ENCODE measurements at regions not wholly inside any gene's neighbourhood (a gene's known extent, or its start where the extent isn't known, plus 50 kb on each side); places are given as distances from the start of the nearest gene placed in this dataset.

- Mint-ChIP-seq H3K4me3 (peak overlapping the region; percentile 46), H3K4me1 (ENCODE audit: low read depth) (peaks cover 65% of the 10 kb centered on the region), H3K27ac (peak overlapping the region; percentile 82), H3K9me3 (ENCODE audit: low read depth) (no peaks in the 10 kb centered on the region), H3K27me3 (no peaks in the 10 kb centered on the region), H3K36me3 (no peaks in the 10 kb centered on the region)
These were observed 175.8 kb upstream of the DMAC1 start for GRCh38 chr9:7975336-7975735.

GRCh38 chr9:7974335-7974960 lies 174.9 kb upstream of the DMAC1 start:
- no peaks in the 10 kb centered on the region for H3K36me3 Mint-ChIP-seq
- peak overlapping the region; percentile 59 for H3K4me3 Mint-ChIP-seq
- H3K4me1 Mint-ChIP-seq (ENCODE audit: low read depth) = peaks cover 61% of the 10 kb centered on the region
- H3K27me3 Mint-ChIP-seq = no peaks in the 10 kb centered on the region
- peak overlapping the region; percentile 82 for H3K27ac Mint-ChIP-seq
- H3K9me3 Mint-ChIP-seq (ENCODE audit: low read depth) = no peaks in the 10 kb centered on the region

GRCh38 chr9:7973123-7973522 lies 173.5 kb upstream of the DMAC1 start:
- no peak overlapping the region for H3K4me3 Mint-ChIP-seq
- no peaks in the 10 kb centered on the region for H3K9me3 Mint-ChIP-seq (ENCODE audit: low read depth)
- no peaks in the 10 kb centered on the region for H3K36me3 Mint-ChIP-seq
- peaks cover 53% of the 10 kb centered on the region for H3K4me1 Mint-ChIP-seq (ENCODE audit: low read depth)
- H3K27me3 Mint-ChIP-seq = no peaks in the 10 kb centered on the region
- H3K27ac Mint-ChIP-seq = no peak overlapping the region

GRCh38 chr9:7970681-7971330 lies 171.2 kb upstream of the DMAC1 start:
- no peak overlapping the region for H3K27ac Mint-ChIP-seq

GRCh38 chr9:7968687-7969086 lies 169.1 kb upstream of the DMAC1 start:
- Mint-ChIP-seq H3K4me1 (ENCODE audit: low read depth) (peaks cover 24% of the 10 kb centered on the region), H3K27me3 (no peaks in the 10 kb centered on the region), H3K9me3 (ENCODE audit: low read depth) (no peaks in the 10 kb centered on the region), H3K36me3 (peaks cover 2% of the 10 kb centered on the region), H3K27ac (no peak overlapping the region), H3K4me3 (no peak overlapping the region)

More at GRCh38 chr9:7970681-7971330, 171.2 kb upstream of the DMAC1 start:
- Mint-ChIP-seq H3K4me1 (ENCODE audit: low read depth) (peaks cover 43% of the 10 kb centered on the region), H3K27me3 (no peaks in the 10 kb centered on the region), H3K4me3 (no peak overlapping the region), H3K9me3 (ENCODE audit: low read depth) (no peaks in the 10 kb centered on the region), H3K36me3 (no peaks in the 10 kb centered on the region)

GRCh38 chr9:7967851-7968250 lies 168.3 kb upstream of the DMAC1 start:
- H3K4me1 Mint-ChIP-seq (ENCODE audit: low read depth) = peaks cover 17% of the 10 kb centered on the region
- no peak overlapping the region for H3K4me3 Mint-ChIP-seq
- H3K27me3 Mint-ChIP-seq = no peaks in the 10 kb centered on the region
- no peak overlapping the region for H3K27ac Mint-ChIP-seq
- H3K36me3 Mint-ChIP-seq = peaks cover 3% of the 10 kb centered on the region
- H3K9me3 Mint-ChIP-seq (ENCODE audit: low read depth) = no peaks in the 10 kb centered on the region

GRCh38 chr9:7967093-7967827 lies 167.7 kb upstream of the DMAC1 start:
- no peaks in the 10 kb centered on the region for H3K27me3 Mint-ChIP-seq
- H3K36me3 Mint-ChIP-seq = peaks cover 3% of the 10 kb centered on the region
- H3K9me3 Mint-ChIP-seq (ENCODE audit: low read depth) = no peaks in the 10 kb centered on the region
- H3K4me1 Mint-ChIP-seq (ENCODE audit: low read depth) = peaks cover 14% of the 10 kb centered on the region
- H3K27ac Mint-ChIP-seq = no peak overlapping the region
- H3K4me3 Mint-ChIP-seq = no peak overlapping the region

- no peak overlapping the region for H3K27ac Mint-ChIP-seq
- no peaks in the 10 kb centered on the region for H3K27me3 Mint-ChIP-seq
- H3K4me1 Mint-ChIP-seq (ENCODE audit: low read depth) = peaks cover 12% of the 10 kb centered on the region
- no peaks in the 10 kb centered on the region for H3K9me3 Mint-ChIP-seq (ENCODE audit: low read depth)
- H3K4me3 Mint-ChIP-seq = no peak overlapping the region
- peaks cover 3% of the 10 kb centered on the region for H3K36me3 Mint-ChIP-seq
These were observed 165.5 kb upstream of the DMAC1 start for GRCh38 chr9:7965063-7965462.

GRCh38 chr9:7963026-7963425 lies 163.4 kb upstream of the DMAC1 start:
- Mint-ChIP-seq H3K36me3 (peaks cover 3% of the 10 kb centered on the region), H3K27ac (no peak overlapping the region), H3K27me3 (no peaks in the 10 kb centered on the region), H3K4me1 (ENCODE audit: low read depth) (peaks cover 20% of the 10 kb centered on the region), H3K9me3 (ENCODE audit: low read depth) (no peaks in the 10 kb centered on the region), H3K4me3 (no peak overlapping the region)

GRCh38 chr9:7961076-7961475 lies 161.5 kb upstream of the DMAC1 start:
- Mint-ChIP-seq H3K36me3 (peaks cover 3% of the 10 kb centered on the region), H3K4me3 (no peak overlapping the region), H3K9me3 (ENCODE audit: low read depth) (no peaks in the 10 kb centered on the region), H3K4me1 (ENCODE audit: low read depth) (peaks cover 9% of the 10 kb centered on the region), H3K27me3 (no peaks in the 10 kb centered on the region), H3K27ac (no peak overlapping the region)

- Mint-ChIP-seq H3K27ac (no peak overlapping the region), H3K4me3 (no peak overlapping the region), H3K9me3 (ENCODE audit: low read depth) (no peaks in the 10 kb centered on the region), H3K4me1 (ENCODE audit: low read depth) (peaks cover 9% of the 10 kb centered on the region), H3K27me3 (no peaks in the 10 kb centered on the region), H3K36me3 (peaks cover 3% of the 10 kb centered on the region)
These were observed 160.9 kb upstream of the DMAC1 start for GRCh38 chr9:7960320-7961050.

GRCh38 chr9:7957803-7958202 lies 158.2 kb upstream of the DMAC1 start:
- H3K9me3 Mint-ChIP-seq (ENCODE audit: low read depth) = no peaks in the 10 kb centered on the region
- no peaks in the 10 kb centered on the region for H3K27me3 Mint-ChIP-seq
- H3K4me3 Mint-ChIP-seq = no peak overlapping the region
- peaks cover 9% of the 10 kb centered on the region for H3K4me1 Mint-ChIP-seq (ENCODE audit: low read depth)
- H3K36me3 Mint-ChIP-seq = no peaks in the 10 kb centered on the region
- H3K27ac Mint-ChIP-seq = no peak overlapping the region

GRCh38 chr9:7947577-7947976 lies 148.0 kb upstream of the DMAC1 start:
- Mint-ChIP-seq H3K4me1 (ENCODE audit: low read depth) (peaks cover 6% of the 10 kb centered on the region), H3K27ac (no peak overlapping the region), H3K4me3 (no peak overlapping the region), H3K9me3 (ENCODE audit: low read depth) (no peaks in the 10 kb centered on the region), H3K36me3 (no peaks in the 10 kb centered on the region), H3K27me3 (no peaks in the 10 kb centered on the region)

GRCh38 chr9:7946458-7946857 lies 146.9 kb upstream of the DMAC1 start:
- Mint-ChIP-seq H3K27me3 (no peaks in the 10 kb centered on the region), H3K36me3 (no peaks in the 10 kb centered on the region), H3K4me1 (ENCODE audit: low read depth) (peaks cover 6% of the 10 kb centered on the region), H3K4me3 (no peak overlapping the region), H3K27ac (no peak overlapping the region), H3K9me3 (ENCODE audit: low read depth) (no peaks in the 10 kb centered on the region)

- Mint-ChIP-seq H3K4me3 (no peak overlapping the region), H3K27me3 (no peaks in the 10 kb centered on the region)
These were observed 145.0 kb upstream of the DMAC1 start for GRCh38 chr9:7944572-7944971.

More at GRCh38 chr9:7944572-7944971, 145.0 kb upstream of the DMAC1 start:
- Mint-ChIP-seq H3K4me1 (ENCODE audit: low read depth) (peaks cover 6% of the 10 kb centered on the region), H3K9me3 (ENCODE audit: low read depth) (peaks cover 4% of the 10 kb centered on the region), H3K36me3 (peaks cover 8% of the 10 kb centered on the region), H3K27ac (no peak overlapping the region)

Data from activated naive CD8-positive, alpha-beta T cell (primary cell).